ENCODE measurements at regions not wholly inside any gene's neighbourhood (a gene's known extent, or its start where the extent isn't known, plus 50 kb on each side); places are given as distances from the start of the nearest gene placed in this dataset.

DNA sequence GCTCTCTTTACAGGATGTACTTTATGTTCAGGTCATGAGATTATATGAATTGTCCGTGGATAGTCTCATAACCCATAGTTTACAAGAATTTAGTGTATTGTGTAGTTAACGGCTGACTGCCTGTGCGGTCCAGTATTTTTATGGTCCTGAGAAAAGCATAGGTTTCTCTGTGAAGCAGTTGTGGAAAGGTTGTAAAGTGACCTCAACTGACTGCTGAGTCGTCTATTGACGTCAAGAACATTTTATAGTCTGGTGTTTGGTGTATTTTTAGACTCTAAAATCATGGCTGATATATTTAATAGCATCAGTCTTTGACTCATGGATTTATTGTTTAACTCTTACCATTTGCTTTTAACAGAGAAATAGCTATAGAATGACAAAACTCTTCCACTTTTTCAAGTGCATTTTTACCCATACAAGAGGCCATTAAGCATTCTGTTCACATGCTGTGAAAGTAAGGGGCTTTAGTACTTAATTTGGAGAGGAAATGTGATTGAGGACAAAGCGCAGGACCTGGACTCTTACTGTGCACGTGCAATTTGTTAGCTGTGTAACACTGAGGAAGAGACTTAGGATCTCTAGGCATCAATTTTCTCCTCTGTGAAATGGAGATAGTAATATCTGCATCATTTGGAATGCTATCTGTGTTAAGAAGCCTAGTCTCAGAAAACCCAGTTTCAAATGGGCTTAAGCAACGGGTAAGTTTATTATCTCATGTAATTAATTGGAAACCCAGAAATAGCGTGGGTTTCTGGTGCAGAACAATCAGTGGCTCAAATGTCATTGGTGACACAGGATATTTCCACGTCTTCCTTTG, 240.8 kb downstream of the NFKBIZ start:
- DNase-seq (ENCODE audit: unreplicated experiment) = peak; percentile 23

DNA sequence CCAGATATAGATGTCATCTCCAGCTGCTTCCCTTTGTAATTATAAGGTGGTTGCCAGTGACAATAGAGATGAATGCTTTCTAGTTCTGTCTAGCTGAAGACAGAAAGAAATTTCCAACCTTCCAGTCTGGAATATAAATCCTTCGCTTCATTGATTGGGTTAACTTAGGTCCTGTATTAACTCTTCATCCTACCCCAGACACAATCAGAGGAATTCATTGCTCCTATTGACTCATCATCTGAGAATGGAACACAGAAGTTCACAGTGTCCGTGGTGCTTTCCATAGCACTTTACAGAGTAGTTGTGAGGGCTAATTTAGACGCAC, 241.4 kb downstream of the NFKBIZ start:
- BruUV-seq (replicated peaks) = no TSS peak
- POLR2A ChIA-PET = no interaction called here
- CTCF ChIA-PET = interaction anchor here (0.5 to 1.5 kb wide), 3 partner anchors 11 to 22 kb away, joined by 3 to 4 read pairs (median 4); no protein-coding TSS in a partner anchor
- TF ChIP-seq, protein P1, sequence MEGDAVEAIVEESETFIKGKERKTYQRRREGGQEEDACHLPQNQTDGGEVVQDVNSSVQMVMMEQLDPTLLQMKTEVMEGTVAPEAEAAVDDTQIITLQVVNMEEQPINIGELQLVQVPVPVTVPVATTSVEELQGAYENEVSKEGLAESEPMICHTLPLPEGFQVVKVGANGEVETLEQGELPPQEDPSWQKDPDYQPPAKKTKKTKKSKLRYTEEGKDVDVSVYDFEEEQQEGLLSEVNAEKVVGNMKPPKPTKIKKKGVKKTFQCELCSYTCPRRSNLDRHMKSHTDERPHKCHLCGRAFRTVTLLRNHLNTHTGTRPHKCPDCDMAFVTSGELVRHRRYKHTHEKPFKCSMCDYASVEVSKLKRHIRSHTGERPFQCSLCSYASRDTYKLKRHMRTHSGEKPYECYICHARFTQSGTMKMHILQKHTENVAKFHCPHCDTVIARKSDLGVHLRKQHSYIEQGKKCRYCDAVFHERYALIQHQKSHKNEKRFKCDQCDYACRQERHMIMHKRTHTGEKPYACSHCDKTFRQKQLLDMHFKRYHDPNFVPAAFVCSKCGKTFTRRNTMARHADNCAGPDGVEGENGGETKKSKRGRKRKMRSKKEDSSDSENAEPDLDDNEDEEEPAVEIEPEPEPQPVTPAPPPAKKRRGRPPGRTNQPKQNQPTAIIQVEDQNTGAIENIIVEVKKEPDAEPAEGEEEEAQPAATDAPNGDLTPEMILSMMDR (IDR thresholded peaks at IDR 0.05; ENCODE audit: unreplicated experiment) = no peak
- no peak overlapping the region for H3K4me3 Mint-ChIP-seq (ENCODE audit: unreplicated experiment)
- no peaks in the 10 kb centered on the region for H3K27me3 Mint-ChIP-seq (ENCODE audit: insufficient read depth, unreplicated experiment)
- peaks cover 7% of the 10 kb centered on the region for H3K4me1 Mint-ChIP-seq (ENCODE audit: insufficient read depth, unreplicated experiment)
- DNase-seq (ENCODE audit: unreplicated experiment) = no peak
- H3K9me3 Mint-ChIP-seq (ENCODE audit: unreplicated experiment) = no peaks in the 10 kb centered on the region
- H3K36me3 Mint-ChIP-seq (ENCODE audit: insufficient read depth, unreplicated experiment) = no peaks in the 10 kb centered on the region
- intact Hi-C loops (cut with micrococcal nuclease) = no loop called here
- no peak overlapping the region for H3K27ac Mint-ChIP-seq (ENCODE audit: low read depth, unreplicated experiment)

More for the DNA sequence above, 240.8 kb downstream of the NFKBIZ start:
- intact Hi-C loops (cut with micrococcal nuclease) = no loop called here
- Mint-ChIP-seq H3K36me3 (ENCODE audit: insufficient read depth, unreplicated experiment) (no peaks in the 10 kb centered on the region), H3K4me3 (ENCODE audit: unreplicated experiment) (no peak overlapping the region), H3K27ac (ENCODE audit: low read depth, unreplicated experiment) (no peak overlapping the region), H3K9me3 (ENCODE audit: unreplicated experiment) (no peaks in the 10 kb centered on the region), H3K4me1 (ENCODE audit: insufficient read depth, unreplicated experiment) (peaks cover 7% of the 10 kb centered on the region), H3K27me3 (ENCODE audit: insufficient read depth, unreplicated experiment) (no peaks in the 10 kb centered on the region)
- TF ChIP-seq, protein P1 (IDR thresholded peaks at IDR 0.05; ENCODE audit: unreplicated experiment) = no peak
- ChIA-PET POLR2A (interaction anchor here (0.9 kb wide), 1 partner anchor 59 kb away, joined by 3 read pairs; no protein-coding TSS in a partner anchor), CTCF (interaction anchor here (0.5 to 1.5 kb wide), 3 partner anchors 10 to 21 kb away, joined by 3 to 4 read pairs (median 4); no protein-coding TSS in a partner anchor)
- BruUV-seq (replicated peaks) = no TSS peak

DNA sequence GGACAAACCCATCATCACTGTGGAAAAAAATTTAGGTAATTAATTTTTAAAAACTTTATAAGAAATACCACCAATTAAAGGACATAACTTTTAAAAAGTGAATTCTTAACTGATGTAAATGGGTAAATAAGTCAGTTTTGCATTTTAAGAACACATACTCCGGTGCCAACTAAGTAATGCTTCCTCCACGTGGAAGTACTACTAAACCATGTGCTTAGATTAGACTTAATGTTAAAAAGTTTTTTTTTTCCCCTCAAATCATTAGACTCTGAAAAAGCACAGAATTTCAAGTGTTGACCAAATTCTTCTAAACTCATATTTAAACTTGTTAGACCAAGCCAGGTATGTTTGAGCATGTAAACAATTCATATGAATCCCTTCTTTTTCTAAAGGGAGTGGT, 242.0 kb downstream of the NFKBIZ start:
- CTCF ChIA-PET = interaction anchor here (0.5 to 1.2 kb wide), 2 partner anchors 11 to 279 kb away, joined by 3 to 4 read pairs; no protein-coding TSS in a partner anchor
- TF ChIP-seq, protein P1 (IDR thresholded peaks at IDR 0.05; ENCODE audit: unreplicated experiment) = no peak
- no peak for DNase-seq (ENCODE audit: unreplicated experiment)
- intact Hi-C loops (cut with micrococcal nuclease) = no loop called here
- Mint-ChIP-seq H3K4me1 (ENCODE audit: insufficient read depth, unreplicated experiment) (peaks cover 7% of the 10 kb centered on the region), H3K36me3 (ENCODE audit: insufficient read depth, unreplicated experiment) (no peaks in the 10 kb centered on the region), H3K9me3 (ENCODE audit: unreplicated experiment) (no peaks in the 10 kb centered on the region), H3K27ac (ENCODE audit: low read depth, unreplicated experiment) (no peak overlapping the region), H3K27me3 (ENCODE audit: insufficient read depth, unreplicated experiment) (no peaks in the 10 kb centered on the region), H3K4me3 (ENCODE audit: unreplicated experiment) (no peak overlapping the region)
- POLR2A ChIA-PET = no interaction called here
- no TSS peak for BruUV-seq (replicated peaks)

DNA sequence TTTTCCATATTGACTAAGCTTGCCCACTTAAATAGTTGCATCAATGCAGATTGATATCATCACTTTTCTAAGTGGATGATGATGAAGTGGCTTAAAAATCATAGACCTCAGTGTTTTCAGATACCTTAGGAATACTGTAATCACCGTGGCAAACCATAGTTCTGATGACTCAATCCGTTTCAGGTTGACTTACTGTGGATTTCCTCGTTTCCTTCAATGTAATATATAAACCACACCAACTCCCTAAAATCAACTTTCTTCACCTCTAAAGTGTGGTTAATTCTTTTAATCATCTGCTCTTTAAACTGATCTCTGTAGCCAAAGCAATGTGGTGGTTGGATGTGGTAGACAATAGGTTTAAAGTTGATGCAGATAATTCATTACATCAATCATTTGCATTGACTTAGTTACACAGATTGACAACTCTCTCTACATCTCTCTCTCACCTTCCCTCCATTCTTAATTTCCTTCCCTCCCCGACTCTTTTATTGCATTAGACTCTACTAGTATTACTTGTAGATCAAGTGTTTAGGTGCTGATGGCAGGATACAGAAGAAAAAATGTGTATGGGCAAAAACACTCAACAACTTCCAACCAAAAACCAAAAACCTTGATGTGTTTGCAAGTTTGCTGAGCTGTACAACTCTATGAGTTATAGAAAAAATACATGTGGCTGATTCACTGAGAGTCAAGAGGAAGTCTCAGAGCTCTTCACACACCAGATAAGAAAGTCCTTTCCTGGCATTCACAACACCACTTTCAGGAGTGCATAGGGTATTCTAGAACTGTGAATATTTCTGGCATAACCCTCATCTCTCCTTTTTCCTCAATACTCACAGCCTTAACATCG, 243.5 kb downstream of the NFKBIZ start:
- Mint-ChIP-seq H3K36me3 (ENCODE audit: insufficient read depth, unreplicated experiment) (no peaks in the 10 kb centered on the region), H3K4me1 (ENCODE audit: insufficient read depth, unreplicated experiment) (peaks cover 7% of the 10 kb centered on the region), H3K9me3 (ENCODE audit: unreplicated experiment) (no peaks in the 10 kb centered on the region), H3K4me3 (ENCODE audit: unreplicated experiment) (no peak overlapping the region), H3K27ac (ENCODE audit: low read depth, unreplicated experiment) (no peak overlapping the region), H3K27me3 (ENCODE audit: insufficient read depth, unreplicated experiment) (no peaks in the 10 kb centered on the region)
- ChIA-PET CTCF (interaction anchor here (0.6 kb wide), 1 partner anchor 579 kb away, joined by 3 read pairs; no protein-coding TSS in a partner anchor), POLR2A (no interaction called here)
- TF ChIP-seq, protein P1 (IDR thresholded peaks at IDR 0.05; ENCODE audit: unreplicated experiment) = no peak
- no TSS peak for BruUV-seq (replicated peaks)
- intact Hi-C loops (cut with micrococcal nuclease) = no loop called here
- DNase-seq (ENCODE audit: unreplicated experiment) = no peak
